ENCODE measurements at regions not wholly inside any gene's neighbourhood (a gene's known extent, or its start where the extent isn't known, plus 50 kb on each side); places are given as distances from the start of the nearest gene placed in this dataset.
"Not testable (repeated sequence)": the region's sequence is repeated elsewhere in the genome, so short reads cannot be mapped to it uniquely, and the experiment has no call there.

- TF ChIP-seq CTCF (IDR thresholded peaks at IDR 0.05); SIN3A (IDR thresholded peaks at IDR 0.05; ENCODE audit: borderline replicate concordance, insufficient read depth, low read depth, low read length); POLR2AphosphoS5 (IDR thresholded peaks at IDR 0.05; ENCODE audit: low read depth, low read length): not testable (repeated sequence)
Measured at GRCh38 chr5:90208323-90208722, 201.2 kb downstream of the CETN3 start.
